ENCODE measurements at regions not wholly inside any gene's neighbourhood (a gene's known extent, or its start where the extent isn't known, plus 50 kb on each side); places are given as distances from the start of the nearest gene placed in this dataset.

- DNase-seq (ENCODE audit: low read depth) (no peak), FAIRE-seq (no peak)
- no peak overlapping the region for H3K27ac Mint-ChIP-seq (ENCODE audit: unreplicated experiment)
- Histone ChIP-seq H3K36me3 (ENCODE audit: insufficient read depth, low read length) (no peaks in the 10 kb centered on the region), H3K27ac (ENCODE audit: low read depth, low read length) (no peak overlapping the region), H3K4me3 (ENCODE audit: insufficient read depth, low read depth, low read length) (no peak overlapping the region), H3K4me2 (ENCODE audit: low read length) (no peak overlapping the region), H3K79me2 (ENCODE audit: insufficient read depth, low read length) (no peaks in the 10 kb centered on the region), H4K20me1 (ENCODE audit: insufficient read depth, low read length) (no peaks in the 10 kb centered on the region), H2AFZ (ENCODE audit: low read depth, low read length) (no peak overlapping the region), H3K27me3 (ENCODE audit: insufficient read depth, low read length) (peaks cover 24% of the 10 kb centered on the region), H3K9ac (ENCODE audit: low read length) (no peak overlapping the region), H3K9me3 (ENCODE audit: insufficient read depth, low read depth, low read length) (no peaks in the 10 kb centered on the region), H3K4me1 (ENCODE audit: insufficient read depth, low read length) (no peaks in the 10 kb centered on the region)
- H3K36me3 Mint-ChIP-seq (ENCODE audit: low read depth, unreplicated experiment): no peaks in the 10 kb centered on the region
- H3K27me3 Mint-ChIP-seq (ENCODE audit: low read depth, unreplicated experiment): peaks cover 25% of the 10 kb centered on the region
- TF ChIP-seq CTCF (IDR thresholded peaks at IDR 0.05; ENCODE audit: insufficient read depth, low read depth, low read length): no peak
- no peak for TF ChIP-seq EZH2 (IDR thresholded peaks at IDR 0.05; ENCODE audit: insufficient read depth, low read length)
- H3K4me1 Mint-ChIP-seq (ENCODE audit: low read depth, unreplicated experiment): no peaks in the 10 kb centered on the region
- H3K4me3 Mint-ChIP-seq (ENCODE audit: unreplicated experiment): no peak overlapping the region
- H3K9me3 Mint-ChIP-seq (ENCODE audit: unreplicated experiment): peaks cover 3% of the 10 kb centered on the region
Measured at GRCh38 chr13:29957320-29957719, 106.9 kb upstream of the UBL3 start.

DNA sequence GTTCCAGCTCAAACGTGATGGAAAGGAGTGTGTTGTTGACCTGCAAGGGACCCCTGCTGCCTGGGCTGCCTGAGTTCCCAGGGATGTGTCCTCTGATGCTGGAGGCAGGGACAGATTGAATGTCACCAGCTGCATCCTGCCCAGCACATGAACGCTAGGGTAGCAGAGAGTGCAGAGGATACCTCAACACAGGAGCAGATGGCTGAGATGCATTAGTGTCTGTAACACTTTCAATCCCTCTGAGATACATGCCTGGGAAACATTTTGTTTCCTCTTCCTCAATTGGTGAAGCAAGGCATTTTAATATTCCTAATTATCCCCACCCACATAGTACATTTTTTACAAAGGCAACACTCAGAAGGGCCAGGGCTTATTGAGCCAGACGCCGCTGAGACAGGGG lies 106.4 kb upstream of the UBL3 start:
- Histone ChIP-seq H3K4me2 (ENCODE audit: low read length) (no peak overlapping the region), H3K79me2 (ENCODE audit: insufficient read depth, low read length) (no peaks in the 10 kb centered on the region), H3K4me3 (ENCODE audit: insufficient read depth, low read depth, low read length) (no peak overlapping the region), H3K27me3 (ENCODE audit: insufficient read depth, low read length) (peaks cover 24% of the 10 kb centered on the region), H3K27ac (ENCODE audit: low read depth, low read length) (no peak overlapping the region), H3K4me1 (ENCODE audit: insufficient read depth, low read length) (no peaks in the 10 kb centered on the region), H3K9ac (ENCODE audit: low read length) (no peak overlapping the region), H2AFZ (ENCODE audit: low read depth, low read length) (no peak overlapping the region), H3K9me3 (ENCODE audit: insufficient read depth, low read depth, low read length) (no peaks in the 10 kb centered on the region), H3K36me3 (ENCODE audit: insufficient read depth, low read length) (no peaks in the 10 kb centered on the region), H4K20me1 (ENCODE audit: insufficient read depth, low read length) (no peaks in the 10 kb centered on the region)
- Mint-ChIP-seq H3K36me3 (ENCODE audit: low read depth, unreplicated experiment) (no peaks in the 10 kb centered on the region), H3K27ac (ENCODE audit: unreplicated experiment) (no peak overlapping the region), H3K9me3 (ENCODE audit: unreplicated experiment) (peaks cover 3% of the 10 kb centered on the region), H3K4me1 (ENCODE audit: low read depth, unreplicated experiment) (no peaks in the 10 kb centered on the region), H3K4me3 (ENCODE audit: unreplicated experiment) (no peak overlapping the region), H3K27me3 (ENCODE audit: low read depth, unreplicated experiment) (peaks cover 25% of the 10 kb centered on the region)
- TF ChIP-seq EZH2 (IDR thresholded peaks at IDR 0.05; ENCODE audit: insufficient read depth, low read length) (no peak), CTCF (IDR thresholded peaks at IDR 0.05; ENCODE audit: insufficient read depth, low read depth, low read length) (no peak)
- DNase-seq (ENCODE audit: low read depth): no peak
- no peak for FAIRE-seq

- peaks cover 24% of the 10 kb centered on the region for H3K27me3 ChIP-seq (ENCODE audit: insufficient read depth, low read length)
- H3K27me3 Mint-ChIP-seq (ENCODE audit: low read depth, unreplicated experiment): peaks cover 21% of the 10 kb centered on the region
- no peaks in the 10 kb centered on the region for H3K36me3 Mint-ChIP-seq (ENCODE audit: low read depth, unreplicated experiment)
- H3K4me3 ChIP-seq (ENCODE audit: insufficient read depth, low read depth, low read length): no peak overlapping the region
- no peak overlapping the region for H3K9ac ChIP-seq (ENCODE audit: low read length)
- no peaks in the 10 kb centered on the region for H3K79me2 ChIP-seq (ENCODE audit: insufficient read depth, low read length)
- no peak for TF ChIP-seq EZH2 (IDR thresholded peaks at IDR 0.05; ENCODE audit: insufficient read depth, low read length)
- no peak for TF ChIP-seq CTCF (IDR thresholded peaks at IDR 0.05; ENCODE audit: insufficient read depth, low read depth, low read length)
- FAIRE-seq: no peak
- DNase-seq (ENCODE audit: low read depth): no peak
- H3K9me3 Mint-ChIP-seq (ENCODE audit: unreplicated experiment): no peaks in the 10 kb centered on the region
- no peaks in the 10 kb centered on the region for H3K36me3 ChIP-seq (ENCODE audit: insufficient read depth, low read length)
- no peak overlapping the region for H3K27ac ChIP-seq (ENCODE audit: low read depth, low read length)
- H4K20me1 ChIP-seq (ENCODE audit: insufficient read depth, low read length): no peaks in the 10 kb centered on the region
- no peak overlapping the region for H2AFZ ChIP-seq (ENCODE audit: low read depth, low read length)
- no peaks in the 10 kb centered on the region for H3K9me3 ChIP-seq (ENCODE audit: insufficient read depth, low read depth, low read length)
- no peaks in the 10 kb centered on the region for H3K4me1 Mint-ChIP-seq (ENCODE audit: low read depth, unreplicated experiment)
- H3K4me2 ChIP-seq (ENCODE audit: low read length): no peak overlapping the region
- no peaks in the 10 kb centered on the region for H3K4me1 ChIP-seq (ENCODE audit: insufficient read depth, low read length)
- H3K27ac Mint-ChIP-seq (ENCODE audit: unreplicated experiment): no peak overlapping the region
- H3K4me3 Mint-ChIP-seq (ENCODE audit: unreplicated experiment): no peak overlapping the region
Measured at GRCh38 chr13:29955137-29955650, 104.8 kb upstream of the UBL3 start.

Measured in astrocyte (in vitro differentiated cells and primary cell).